ENCODE measurements at regions not wholly inside any gene's neighbourhood (a gene's known extent, or its start where the extent isn't known, plus 50 kb on each side); places are given as distances from the start of the nearest gene placed in this dataset.
A peak's percentile ranks its signal among the peaks of the same experiment; 100 is the strongest.

DNA sequence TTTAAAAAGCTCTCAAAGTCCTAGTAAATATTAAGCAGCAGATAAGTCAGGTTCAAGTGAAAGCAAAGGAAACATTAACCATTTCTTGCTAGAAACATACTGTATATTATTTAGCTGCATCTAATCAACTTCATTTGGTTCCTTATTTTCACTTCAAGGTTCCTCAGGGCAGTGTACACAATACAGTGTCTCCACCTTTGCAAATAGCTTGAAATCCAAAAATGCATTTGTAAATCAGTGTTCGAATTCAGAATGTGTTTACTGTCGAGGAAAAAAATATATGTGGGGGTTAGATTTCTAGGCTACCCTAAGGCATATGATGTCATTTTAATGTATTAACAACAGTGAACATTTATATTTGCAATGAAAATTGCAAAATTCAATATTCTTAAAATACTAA lies 436.0 kb downstream of the CETN3 start:
- in situ Hi-C loops (cut with HindIII; ENCODE audit: low pct_unique_long_range_greater_than_20kb, low sequenced_read_pairs), result no loop called here
- no peak for DNase-seq (ENCODE audit: low read depth in 1 of 2, low spot score in 1 of 2)
- no peak for TF ChIP-seq JUND (IDR thresholded peaks at IDR 0.05; ENCODE audit: low read depth)

DNA sequence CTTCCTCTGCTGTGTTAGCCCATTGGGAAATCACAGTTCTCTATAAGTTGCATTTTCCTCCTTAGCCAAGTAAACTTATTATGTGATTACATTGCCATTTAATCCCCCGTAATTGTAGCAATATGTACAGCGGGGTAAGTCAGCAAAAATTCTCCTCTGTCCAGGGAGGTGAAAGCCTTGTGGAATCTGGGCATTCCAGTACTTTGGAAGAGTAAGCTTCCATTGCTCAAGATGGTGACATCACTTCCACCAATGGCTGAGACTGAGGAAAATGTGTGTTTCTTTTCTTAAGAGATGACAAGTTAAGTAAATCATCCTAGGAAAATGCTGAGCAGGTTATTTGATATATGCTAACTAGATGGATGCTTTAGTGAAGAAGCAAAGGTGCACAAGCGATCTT lies 436.7 kb downstream of the CETN3 start:
- no peak for TF ChIP-seq JUND (IDR thresholded peaks at IDR 0.05; ENCODE audit: low read depth)
- in situ Hi-C loops (cut with HindIII; ENCODE audit: low pct_unique_long_range_greater_than_20kb, low sequenced_read_pairs), result no loop called here
- no peak for DNase-seq (ENCODE audit: low read depth in 1 of 2, low spot score in 1 of 2)

DNA sequence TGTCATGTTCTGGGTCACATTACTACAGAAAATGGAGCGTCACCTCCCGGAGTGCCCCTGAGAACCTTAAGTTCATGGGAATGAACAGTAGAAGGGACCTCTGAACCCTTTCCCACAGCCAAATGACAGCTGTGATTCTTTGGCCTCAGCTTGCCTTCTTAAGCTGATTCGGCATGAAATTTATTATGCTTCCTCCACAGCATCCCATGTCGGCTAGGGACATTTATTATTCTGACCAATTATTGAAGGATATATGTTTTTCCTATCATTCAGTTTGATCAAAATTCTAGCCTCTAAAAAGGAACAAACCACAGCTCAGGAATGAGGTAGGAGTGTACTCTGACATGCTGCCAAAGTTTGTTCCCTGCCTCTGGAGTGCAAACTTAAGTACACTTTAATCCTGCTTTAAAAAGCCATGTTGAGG lies 440.6 kb downstream of the CETN3 start:
- peak in 1 of 2 experiments; percentile 73 for DNase-seq (ENCODE audit: low read depth in 1 of 2, low spot score in 1 of 2)
- TF ChIP-seq JUND (IDR thresholded peaks at IDR 0.05; ENCODE audit: low read depth), result no peak
- in situ Hi-C loops (cut with HindIII; ENCODE audit: low pct_unique_long_range_greater_than_20kb, low sequenced_read_pairs), result no loop called here

DNA sequence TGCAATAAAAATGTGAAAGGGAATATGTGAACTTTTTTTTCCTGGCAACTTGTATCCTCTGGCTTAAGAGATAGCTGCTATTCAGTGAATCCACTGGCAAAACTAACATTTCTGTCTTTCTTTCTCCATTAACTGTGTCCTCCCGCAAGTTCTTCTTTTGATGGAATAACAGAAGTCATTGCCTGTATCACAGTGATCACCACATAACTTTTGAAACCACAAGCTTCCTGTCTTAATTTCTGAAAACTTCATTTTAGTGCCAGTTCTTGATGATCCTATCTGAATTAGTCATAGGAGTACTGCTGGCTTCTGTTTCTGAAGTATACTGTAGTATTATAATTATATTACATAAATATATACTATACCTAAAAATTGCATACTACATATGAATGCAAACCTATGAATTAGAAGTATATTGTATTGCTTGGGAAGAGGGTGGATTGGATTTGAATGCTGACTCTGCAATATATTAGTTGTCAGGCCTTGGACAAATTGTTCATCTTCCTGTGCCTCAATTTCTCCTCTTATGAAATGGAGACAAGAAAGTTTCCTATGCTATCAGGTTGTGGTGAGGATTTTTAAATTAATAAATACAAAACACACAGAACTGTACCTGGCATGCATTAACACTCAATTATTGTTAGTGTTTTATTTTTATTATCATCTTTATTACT lies 441.6 kb downstream of the CETN3 start:
- no peak for DNase-seq (ENCODE audit: low read depth in 1 of 2, low spot score in 1 of 2)
- no peak for TF ChIP-seq JUND (IDR thresholded peaks at IDR 0.05; ENCODE audit: low read depth)
- in situ Hi-C loops (cut with HindIII; ENCODE audit: low pct_unique_long_range_greater_than_20kb, low sequenced_read_pairs), result no loop called here

DNA sequence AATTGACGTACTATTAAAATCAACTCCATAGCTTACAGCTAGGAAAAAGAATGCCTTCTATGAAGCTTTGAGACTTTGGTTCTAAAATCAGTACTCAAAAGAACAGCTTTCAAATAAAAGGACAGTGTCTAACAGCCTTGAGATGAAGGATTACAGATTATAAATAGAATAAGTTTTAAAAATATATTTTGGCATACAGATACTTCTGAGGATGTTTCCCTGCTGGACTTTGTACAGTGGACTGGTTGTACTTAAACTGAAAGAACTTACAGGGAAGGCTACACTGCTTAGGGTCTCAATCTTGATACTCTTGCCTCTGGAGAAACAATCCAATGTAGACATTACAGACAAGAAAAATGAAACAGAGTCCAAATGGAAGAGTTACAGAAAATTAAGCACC lies 452.7 kb downstream of the CETN3 start:
- in situ Hi-C loops (cut with HindIII; ENCODE audit: low pct_unique_long_range_greater_than_20kb, low sequenced_read_pairs), result no loop called here
- no peak for TF ChIP-seq JUND (IDR thresholded peaks at IDR 0.05; ENCODE audit: low read depth)
- DNase-seq (ENCODE audit: low read depth in 1 of 2, low spot score in 1 of 2), result no peak

DNA sequence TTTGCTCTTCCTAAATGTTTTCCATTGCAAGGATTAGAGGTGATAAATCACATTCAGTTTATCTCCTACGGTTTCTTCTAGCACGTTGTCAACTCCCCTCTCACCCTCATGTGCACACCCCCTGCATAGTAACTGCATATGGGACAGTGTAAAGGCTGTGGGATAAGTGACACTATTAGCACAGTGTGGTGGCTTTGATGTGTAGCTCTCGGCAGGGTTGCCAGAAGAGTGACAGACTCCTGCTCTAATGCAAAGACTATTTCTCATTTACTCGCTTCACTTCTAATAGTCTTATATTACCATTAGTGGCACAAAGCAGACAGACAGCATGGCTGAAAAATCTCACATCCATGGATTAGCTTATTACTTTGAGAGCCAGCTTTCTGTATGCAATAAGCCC lies 454.6 kb downstream of the CETN3 start:
- in situ Hi-C loops (cut with HindIII; ENCODE audit: low pct_unique_long_range_greater_than_20kb, low sequenced_read_pairs), result no loop called here
- DNase-seq (ENCODE audit: low read depth in 1 of 2, low spot score in 1 of 2), result no peak
- TF ChIP-seq JUND (IDR thresholded peaks at IDR 0.05; ENCODE audit: low read depth), result no peak

DNA sequence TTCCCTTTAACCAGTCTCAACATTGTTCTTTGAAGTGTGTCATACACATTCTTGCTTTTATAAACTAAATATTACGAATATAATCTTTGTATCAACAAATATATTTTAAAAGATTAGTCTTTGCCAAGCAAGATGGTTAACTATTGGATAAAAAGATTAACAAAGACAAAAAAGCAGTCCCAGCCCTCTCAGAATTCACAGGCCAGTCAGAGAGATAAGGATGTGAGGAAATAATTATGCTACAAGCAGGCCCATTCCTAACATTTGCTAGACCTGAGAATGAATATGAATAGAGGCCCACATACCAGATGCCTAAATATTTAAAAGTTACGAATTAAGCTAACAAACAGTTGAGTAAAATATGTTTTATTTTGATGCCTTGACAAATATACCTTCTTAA lies 457.7 kb downstream of the CETN3 start:
- no peak for DNase-seq (ENCODE audit: low read depth in 1 of 2, low spot score in 1 of 2)
- TF ChIP-seq JUND (IDR thresholded peaks at IDR 0.05; ENCODE audit: low read depth), result no peak
- in situ Hi-C loops (cut with HindIII; ENCODE audit: low pct_unique_long_range_greater_than_20kb, low sequenced_read_pairs), result no loop called here

DNA sequence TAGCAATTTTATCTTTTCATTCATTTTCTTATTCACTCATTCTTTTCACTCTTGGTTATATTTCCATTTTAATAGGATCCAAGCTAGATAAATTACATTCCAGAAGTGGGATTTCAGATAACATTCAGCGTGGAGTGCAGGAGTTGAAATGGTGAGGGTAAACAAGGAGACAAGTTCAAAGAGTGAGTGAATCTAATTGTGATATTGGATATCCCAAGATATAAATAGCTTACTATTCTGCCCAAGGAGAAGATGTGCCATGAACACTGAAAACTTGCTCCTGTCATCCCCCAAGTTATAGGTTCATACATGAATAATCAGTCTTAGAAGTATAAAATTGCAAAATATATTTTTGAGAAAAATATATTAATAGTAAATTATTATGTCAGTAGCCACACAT lies 459.3 kb downstream of the CETN3 start:
- DNase-seq (ENCODE audit: low read depth in 1 of 2, low spot score in 1 of 2), result no peak
- in situ Hi-C loops (cut with HindIII; ENCODE audit: low pct_unique_long_range_greater_than_20kb, low sequenced_read_pairs), result no loop called here
- no peak for TF ChIP-seq JUND (IDR thresholded peaks at IDR 0.05; ENCODE audit: low read depth)

DNA sequence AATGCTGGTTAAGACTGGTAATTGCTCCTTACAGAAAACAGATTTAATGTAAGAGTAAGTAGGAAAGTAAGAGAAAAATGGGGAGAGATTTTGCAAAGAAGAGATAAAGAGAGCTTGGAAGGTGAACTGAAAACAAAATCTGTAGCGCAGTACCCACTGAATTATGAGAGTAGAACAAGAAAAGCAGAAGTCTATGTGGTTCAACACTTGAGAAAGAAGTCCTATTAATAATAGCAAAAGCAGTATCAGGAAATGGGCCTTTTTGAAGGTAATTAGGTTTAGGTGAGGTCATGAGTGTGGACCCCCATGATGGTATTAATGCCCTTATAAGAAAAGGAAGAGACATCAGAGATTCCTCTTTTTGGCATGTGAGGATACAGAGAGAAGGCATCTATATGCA lies 460.6 kb downstream of the CETN3 start:
- DNase-seq (ENCODE audit: low read depth in 1 of 2, low spot score in 1 of 2), result no peak
- no peak for TF ChIP-seq JUND (IDR thresholded peaks at IDR 0.05; ENCODE audit: low read depth)
- in situ Hi-C loops (cut with HindIII; ENCODE audit: low pct_unique_long_range_greater_than_20kb, low sequenced_read_pairs), result no loop called here

DNA sequence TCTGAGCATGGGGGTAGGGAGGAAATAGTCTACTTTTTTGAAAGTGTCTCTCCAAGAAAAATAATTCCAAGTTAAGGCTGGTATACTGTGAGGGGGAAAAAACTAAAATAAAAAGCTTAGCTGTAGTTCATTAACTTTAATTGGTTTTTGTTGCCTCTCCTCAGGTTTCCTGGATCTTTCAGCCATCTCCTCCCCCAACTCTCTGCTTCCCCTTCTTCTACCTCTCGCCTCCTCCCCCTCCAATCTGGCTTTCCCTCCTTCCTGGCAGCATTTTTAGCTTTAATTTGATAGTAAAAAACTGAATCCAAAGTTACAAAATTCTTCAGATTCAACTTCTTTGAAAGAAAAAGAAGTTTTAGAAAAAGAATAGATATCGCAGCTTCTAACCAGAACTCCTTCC lies 462.6 kb downstream of the CETN3 start:
- DNase-seq (ENCODE audit: low read depth in 1 of 2, low spot score in 1 of 2), result no peak
- in situ Hi-C loops (cut with HindIII; ENCODE audit: low pct_unique_long_range_greater_than_20kb, low sequenced_read_pairs), result no loop called here
- no peak for TF ChIP-seq JUND (IDR thresholded peaks at IDR 0.05; ENCODE audit: low read depth)

DNA sequence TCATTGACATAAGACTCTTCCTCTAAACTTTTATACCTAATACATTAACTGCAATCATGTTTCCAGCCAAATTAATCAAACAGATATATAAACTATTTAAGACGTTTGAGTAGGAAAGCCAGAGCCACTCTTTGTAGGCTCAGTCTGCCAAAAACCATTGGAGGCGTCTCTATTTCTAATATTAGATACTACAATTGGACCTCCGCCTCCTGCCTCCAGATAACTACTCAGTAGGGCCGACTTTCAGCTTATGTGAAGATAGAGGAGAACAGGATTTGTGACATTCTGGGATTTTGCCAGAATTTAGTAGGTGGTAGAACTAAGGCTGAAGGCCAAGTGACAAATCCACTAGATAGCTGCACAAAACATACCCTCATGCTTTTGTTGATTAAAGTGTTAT lies 463.0 kb downstream of the CETN3 start:
- in situ Hi-C loops (cut with HindIII; ENCODE audit: low pct_unique_long_range_greater_than_20kb, low sequenced_read_pairs), result no loop called here
- TF ChIP-seq JUND (IDR thresholded peaks at IDR 0.05; ENCODE audit: low read depth), result no peak
- no peak for DNase-seq (ENCODE audit: low read depth in 1 of 2, low spot score in 1 of 2)

DNA sequence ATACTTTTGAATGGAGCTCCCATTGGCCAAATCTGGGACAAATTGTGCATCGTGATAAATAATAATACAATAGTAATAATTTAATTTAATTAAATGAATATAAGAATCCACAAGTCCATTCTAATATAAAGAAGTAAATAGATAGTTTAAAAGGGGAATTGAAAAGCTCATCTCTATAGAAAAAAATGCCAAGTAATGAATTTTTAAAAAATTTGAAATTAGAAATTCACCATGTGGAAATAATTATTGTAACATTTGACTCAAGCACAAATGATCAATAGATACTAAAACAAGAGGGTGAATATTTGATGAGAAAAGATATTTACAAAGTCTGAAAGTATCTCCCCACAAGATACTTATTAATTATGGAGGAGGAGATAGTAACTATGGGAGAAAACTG lies 467.4 kb downstream of the CETN3 start:
- no peak for DNase-seq (ENCODE audit: low read depth in 1 of 2, low spot score in 1 of 2)
- in situ Hi-C loops (cut with HindIII; ENCODE audit: low pct_unique_long_range_greater_than_20kb, low sequenced_read_pairs), result no loop called here
- no peak for TF ChIP-seq JUND (IDR thresholded peaks at IDR 0.05; ENCODE audit: low read depth)

DNA sequence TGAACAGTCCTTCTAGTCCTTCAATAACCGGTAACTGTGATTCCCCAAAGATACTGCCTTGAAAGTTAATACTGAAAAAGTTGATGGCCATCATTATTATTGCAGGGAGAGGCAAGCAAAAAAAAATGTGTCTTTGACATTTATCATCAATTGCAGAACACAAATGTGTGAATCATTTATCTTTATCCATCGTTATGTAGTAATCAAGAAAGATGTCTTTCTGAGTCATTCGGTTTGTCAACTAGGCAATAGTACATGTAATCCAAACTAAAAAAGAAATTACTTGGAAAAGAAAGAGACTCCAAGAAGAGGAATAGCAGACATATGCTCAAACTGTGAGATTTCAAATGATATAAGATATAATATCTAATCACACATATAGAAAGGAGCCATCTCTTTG lies 473.0 kb downstream of the CETN3 start:
- in situ Hi-C loops (cut with HindIII; ENCODE audit: low pct_unique_long_range_greater_than_20kb, low sequenced_read_pairs), result no loop called here
- TF ChIP-seq JUND (IDR thresholded peaks at IDR 0.05; ENCODE audit: low read depth), result no peak
- no peak for DNase-seq (ENCODE audit: low read depth in 1 of 2, low spot score in 1 of 2)

DNA sequence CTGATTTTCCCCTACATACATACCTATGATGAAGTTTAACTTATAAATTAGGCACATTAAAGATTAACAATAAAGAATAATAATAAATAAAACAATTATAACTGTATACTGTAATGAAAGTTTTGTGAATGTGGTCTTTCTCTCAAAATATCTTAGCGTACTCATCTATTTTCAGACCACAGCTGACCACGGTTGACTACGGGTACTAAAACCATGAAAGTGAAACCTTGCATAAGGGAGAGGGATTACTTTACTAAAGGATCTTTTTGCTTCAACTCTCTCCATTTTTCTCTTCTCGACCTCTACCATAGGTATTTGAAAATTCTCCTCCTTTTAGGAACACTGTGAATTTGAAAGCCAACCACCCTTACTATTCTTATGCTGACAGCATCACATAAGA lies 475.5 kb downstream of the CETN3 start:
- in situ Hi-C loops (cut with HindIII; ENCODE audit: low pct_unique_long_range_greater_than_20kb, low sequenced_read_pairs), result no loop called here
- TF ChIP-seq JUND (IDR thresholded peaks at IDR 0.05; ENCODE audit: low read depth), result no peak
- DNase-seq (ENCODE audit: low read depth in 1 of 2, low spot score in 1 of 2), result no peak

Data from T47D (cell line).